ENCODE measurements at regions not wholly inside any gene's neighbourhood (a gene's known extent, or its start where the extent isn't known, plus 50 kb on each side); places are given as distances from the start of the nearest gene placed in this dataset.

- DNase-seq, result no peak
- H3K27ac Mint-ChIP-seq, result no peak overlapping the region
- POLR2A ChIA-PET, result no interaction called here
- no peaks in the 10 kb centered on the region for H3K9me3 Mint-ChIP-seq
- H3K4me1 Mint-ChIP-seq, result peaks cover 5% of the 10 kb centered on the region
- no peak overlapping the region for H3K4me3 Mint-ChIP-seq
- H3K36me3 Mint-ChIP-seq (ENCODE audit: low read depth), result no peaks in the 10 kb centered on the region
- CTCF ChIA-PET, result no interaction called here
- H3K27me3 Mint-ChIP-seq, result no peaks in the 10 kb centered on the region
Measured at GRCh38 chr1:60130703-60131102, 57.1 kb upstream of the C1orf87 start.

GRCh38 chr1:60129911-60130310 lies 56.3 kb upstream of the C1orf87 start:
- H3K27me3 Mint-ChIP-seq, result no peaks in the 10 kb centered on the region
- no peak for DNase-seq
- no peak overlapping the region for H3K27ac Mint-ChIP-seq
- no peak overlapping the region for H3K4me3 Mint-ChIP-seq
- CTCF ChIA-PET, result no interaction called here
- H3K4me1 Mint-ChIP-seq, result peaks cover 5% of the 10 kb centered on the region
- POLR2A ChIA-PET, result no interaction called here
- no peaks in the 10 kb centered on the region for H3K36me3 Mint-ChIP-seq (ENCODE audit: low read depth)
- H3K9me3 Mint-ChIP-seq, result no peaks in the 10 kb centered on the region

- no peaks in the 10 kb centered on the region for H3K36me3 Mint-ChIP-seq (ENCODE audit: low read depth)
- ChIA-PET POLR2A (no interaction called here), CTCF (no interaction called here)
- H3K4me3 Mint-ChIP-seq, result no peak overlapping the region
- H3K27me3 Mint-ChIP-seq, result no peaks in the 10 kb centered on the region
- no peaks in the 10 kb centered on the region for H3K4me1 Mint-ChIP-seq
- DNase-seq, result no peak
- H3K9me3 Mint-ChIP-seq, result no peaks in the 10 kb centered on the region
- H3K27ac Mint-ChIP-seq, result no peak overlapping the region
Measured at GRCh38 chr1:60126723-60127122, 53.2 kb upstream of the C1orf87 start.
